SK-N-SH (cell line): ENCODE measurements at regions not wholly inside any gene's neighbourhood (a gene's known extent, or its start where the extent isn't known, plus 50 kb on each side); places are given as distances from the start of the nearest gene placed in this dataset.

Source experiments
- CTCF ChIA-PET: fragments of 300-600, 350-600 bp; formaldehyde crosslinking; extraction: SDS; loops from one replicate; lab custom pipeline; 2021; lab: Yijun Ruan, JAX
- POLR2A ChIA-PET: fragments of 350-600 bp; sonication (Branson Sonifier 250); formaldehyde crosslinking; extraction: SDS; loops from one replicate; lab custom pipeline; 2020; ENCODE audit warnings: antibody characterized with exemption, inconsistent platforms; lab: Yijun Ruan, JAX
- DNase-seq: peaks from one replicate; pipeline ENCODE4 v3.0.0; 2012
- H2AFZ ChIP-seq: fragments of 200-600 bp; sonication (generic); 2 replicates; pipeline ENCODE4 v1.8.1; 2016; ENCODE audit warnings: antibody characterized with exemption, mild to moderate bottlenecking, low read depth
- H3F3A ChIP-seq: fragments of 200-600 bp; sonication (generic); replicated peaks from 2 replicates; pipeline ENCODE3; 2016; ENCODE audit warnings: antibody characterized with exemption, mild to moderate bottlenecking; ENCODE audit not compliant: insufficient read depth
- H3K27ac ChIP-seq, 2 experiments: fragments of 200-500 bp in 1 of 2; fragments of 200-600 bp in 1 of 2; sonication (Bioruptor generic) in 1 of 2; sonication (generic), shearing (Covaris generic) in 1 of 2; 2 replicates each; pipeline versions ENCODE4 v1.5.1 to v1.6.1; 2014 to 2016; ENCODE audit warnings: low read depth in 2 of 2, inconsistent platforms in 1 of 2, low read length in 1 of 2, mild to moderate bottlenecking in 1 of 2, mixed read lengths in 1 of 2
- H3K27me3 ChIP-seq: fragments of 200-600 bp; sonication (generic), shearing (Covaris generic); 2 replicates; pipeline ENCODE4 v1.6.1; 2016; ENCODE audit warnings: mixed run types; ENCODE audit not compliant: insufficient read depth
- H3K36me3 ChIP-seq, 2 experiments: fragments of 200-500 bp in 1 of 2; fragments of 200-600 bp in 1 of 2; sonication (Bioruptor generic) in 1 of 2; sonication (generic) in 1 of 2; replicated peaks in 1 of 2; 2 replicates each; pipeline versions ENCODE3 to v1.5.1; 2014 to 2016; ENCODE audit warnings: low read length in 1 of 2, mild to moderate bottlenecking in 1 of 2; ENCODE audit not compliant: insufficient read depth in 2 of 2, control insufficient read depth in 1 of 2
- H3K4me1 ChIP-seq, 2 experiments: fragments of 200-500 bp in 1 of 2; fragments of 200-600 bp in 1 of 2; sonication (Bioruptor generic) in 1 of 2; sonication (generic), shearing (Covaris generic) in 1 of 2; 2 replicates each; pipeline versions ENCODE4 v1.5.1 to v1.6.1; 2014 to 2016; ENCODE audit warnings: low read depth in 1 of 2, low read length in 1 of 2, mixed run types in 1 of 2; ENCODE audit not compliant: insufficient read depth in 2 of 2, control insufficient read depth in 1 of 2
- H3K4me2 ChIP-seq: fragments of 200-600 bp; sonication (generic), shearing (Covaris generic); 2 replicates; pipeline ENCODE4 v1.6.1; 2017; ENCODE audit warnings: mixed run types
- H3K4me3 ChIP-seq, 2 experiments: fragments of 200-500 bp in 1 of 2; fragments of 200-600 bp in 1 of 2; sonication (Bioruptor generic) in 1 of 2; sonication (generic), shearing (Covaris generic) in 1 of 2; 2 replicates each; pipeline versions ENCODE4 v1.5.1 to v1.8.1; 2014 to 2016; ENCODE audit warnings: low read depth in 2 of 2, inconsistent platforms in 1 of 2, low read length in 1 of 2, mild to moderate bottlenecking in 1 of 2, mixed read lengths in 1 of 2, moderate library complexity in 1 of 2
- H3K79me2 ChIP-seq: fragments of 200-600 bp; sonication (generic); 2 replicates; pipeline ENCODE4 v1.8.1; 2017; ENCODE audit warnings: mild to moderate bottlenecking; ENCODE audit not compliant: insufficient read depth
- H3K9ac ChIP-seq: fragments of 200-600 bp; sonication (generic); 2 replicates; pipeline ENCODE4 v1.6.1; 2017; ENCODE audit warnings: mixed run types
- H3K9me2 ChIP-seq: fragments of 200-600 bp; sonication (generic); 2 replicates; pipeline ENCODE4 v1.6.1; 2017; ENCODE audit warnings: mixed run types
- H3K9me3 ChIP-seq: fragments of 200-600 bp; sonication (generic); 2 replicates; pipeline ENCODE4 v1.6.1; 2017; ENCODE audit warnings: mixed run types, mild to moderate bottlenecking, moderate library complexity
- H4K20me1 ChIP-seq: fragments of 200-600 bp; sonication (generic); 2 replicates; pipeline ENCODE4 v1.6.1; 2017; ENCODE audit warnings: mild to moderate bottlenecking, mixed run types; ENCODE audit not compliant: insufficient read depth
- CHD2 ChIP-seq: fragments of 150-350 bp; IDR thresholded peaks from 2 replicates; pipeline ENCODE4 v1.6.1; 2018; ENCODE audit warnings: low read length; ENCODE audit not compliant: partially characterized antibody
- ELF1 ChIP-seq: IDR thresholded peaks from 2 replicates; pipeline ENCODE4 v1.4.0; 2012
- EZH2phosphoT487 ChIP-seq: fragments of 200-600 bp; sonication (generic); IDR thresholded peaks from 2 replicates; pipeline ENCODE4 v1.6.1; 2017; ENCODE audit warnings: low read depth, mixed run types, mild to moderate bottlenecking, antibody characterized with exemption, moderate library complexity, borderline replicate concordance
- FOXJ3 ChIP-seq: sonication (generic); formaldehyde crosslinking; IDR thresholded peaks from 2 replicates; pipeline ENCODE4 v1.5.1; 2020; ENCODE audit warnings: mild to moderate bottlenecking, missing genetic modification reagents
- GABPA ChIP-seq: IDR thresholded peaks from 2 replicates; pipeline ENCODE4 v1.4.0; 2012; ENCODE audit warnings: low read depth, mild to moderate bottlenecking
- GATA2 ChIP-seq: sonication (generic); formaldehyde crosslinking; IDR thresholded peaks from 2 replicates; pipeline ENCODE4 v1.5.0; 2020; ENCODE audit warnings: mild to moderate bottlenecking, missing genetic modification reagents
- IRF3 ChIP-seq: fragments of 150-350 bp; IDR thresholded peaks from 2 replicates; pipeline ENCODE4 v1.6.1; 2016; ENCODE audit warnings: mild to moderate bottlenecking, low read depth, low read length
- JUND ChIP-seq: IDR thresholded peaks from 2 replicates; pipeline ENCODE4 v1.4.0; 2012
- MXI1 ChIP-seq: IDR thresholded peaks from 2 replicates; pipeline ENCODE4 v1.6.1; 2012; ENCODE audit warnings: mild to moderate bottlenecking, low read depth, low read length, improper control_type of control experiment
- RAD21 ChIP-seq: IDR thresholded peaks from 2 replicates; pipeline ENCODE4 v1.6.1; 2012; ENCODE audit warnings: mild to moderate bottlenecking, low read length
- RFX5 ChIP-seq: IDR thresholded peaks from 2 replicates; pipeline ENCODE4 v1.6.1; 2012; ENCODE audit warnings: mild to moderate bottlenecking, improper control_type of control experiment, low read length
- RXRA ChIP-seq: IDR thresholded peaks from 2 replicates; pipeline ENCODE4 v1.4.0; 2012; ENCODE audit warnings: low read depth, mild to moderate bottlenecking, borderline replicate concordance
- SMC3 ChIP-seq: IDR thresholded peaks from 2 replicates; pipeline ENCODE4 v1.6.1; 2012; ENCODE audit warnings: low read depth, low read length, improper control_type of control experiment
- ZBTB33 ChIP-seq: IDR thresholded peaks from 2 replicates; pipeline ENCODE4 v1.4.0; 2012; ENCODE audit warnings: low read depth, borderline replicate concordance
- whole genome bisulfite sequencing: methylation state at CpG from one replicate; pipeline ENCODE4 v1.1.6; 2017; ENCODE audit warnings: low lambda C conversion rate; 5-methylcytosine and 5-hydroxymethylcytosine counted together
- TF ChIP-seq, protein P1 (sequence below): IDR thresholded peaks from 2 replicates; pipeline ENCODE4 v1.6.1; 2012; ENCODE audit warnings: mild to moderate bottlenecking, low read depth, low read length, moderate library complexity

DNA sequence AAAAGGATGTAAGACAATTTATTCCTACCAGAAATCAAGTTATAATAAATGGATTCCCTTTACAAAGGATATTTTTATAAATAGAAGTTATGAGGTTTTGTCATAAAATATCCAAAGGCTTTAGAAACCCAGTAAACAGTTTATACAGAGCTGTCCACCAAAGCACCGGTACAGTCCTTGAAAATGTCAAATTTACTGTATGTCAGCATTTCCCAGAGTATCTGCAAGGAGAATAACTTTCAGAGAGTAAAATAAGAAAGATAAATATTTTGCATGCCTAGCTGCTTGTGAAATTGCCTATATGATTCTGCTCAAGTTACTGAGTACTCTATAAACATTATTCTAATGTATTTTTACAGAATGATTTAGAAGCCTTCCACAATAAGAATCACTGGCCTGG is 923.3 kb upstream of the DDX18 start (continued):
- TF ChIP-seq, protein P1, sequence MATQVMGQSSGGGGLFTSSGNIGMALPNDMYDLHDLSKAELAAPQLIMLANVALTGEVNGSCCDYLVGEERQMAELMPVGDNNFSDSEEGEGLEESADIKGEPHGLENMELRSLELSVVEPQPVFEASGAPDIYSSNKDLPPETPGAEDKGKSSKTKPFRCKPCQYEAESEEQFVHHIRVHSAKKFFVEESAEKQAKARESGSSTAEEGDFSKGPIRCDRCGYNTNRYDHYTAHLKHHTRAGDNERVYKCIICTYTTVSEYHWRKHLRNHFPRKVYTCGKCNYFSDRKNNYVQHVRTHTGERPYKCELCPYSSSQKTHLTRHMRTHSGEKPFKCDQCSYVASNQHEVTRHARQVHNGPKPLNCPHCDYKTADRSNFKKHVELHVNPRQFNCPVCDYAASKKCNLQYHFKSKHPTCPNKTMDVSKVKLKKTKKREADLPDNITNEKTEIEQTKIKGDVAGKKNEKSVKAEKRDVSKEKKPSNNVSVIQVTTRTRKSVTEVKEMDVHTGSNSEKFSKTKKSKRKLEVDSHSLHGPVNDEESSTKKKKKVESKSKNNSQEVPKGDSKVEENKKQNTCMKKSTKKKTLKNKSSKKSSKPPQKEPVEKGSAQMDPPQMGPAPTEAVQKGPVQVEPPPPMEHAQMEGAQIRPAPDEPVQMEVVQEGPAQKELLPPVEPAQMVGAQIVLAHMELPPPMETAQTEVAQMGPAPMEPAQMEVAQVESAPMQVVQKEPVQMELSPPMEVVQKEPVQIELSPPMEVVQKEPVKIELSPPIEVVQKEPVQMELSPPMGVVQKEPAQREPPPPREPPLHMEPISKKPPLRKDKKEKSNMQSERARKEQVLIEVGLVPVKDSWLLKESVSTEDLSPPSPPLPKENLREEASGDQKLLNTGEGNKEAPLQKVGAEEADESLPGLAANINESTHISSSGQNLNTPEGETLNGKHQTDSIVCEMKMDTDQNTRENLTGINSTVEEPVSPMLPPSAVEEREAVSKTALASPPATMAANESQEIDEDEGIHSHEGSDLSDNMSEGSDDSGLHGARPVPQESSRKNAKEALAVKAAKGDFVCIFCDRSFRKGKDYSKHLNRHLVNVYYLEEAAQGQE, result no peak
- TF ChIP-seq IRF3, result no peak
- TF ChIP-seq ELF1, result no peak
- no peak for TF ChIP-seq GABPA
- TF ChIP-seq ZBTB33, result no peak

- H3K4me1 ChIP-seq, result no peaks in the 10 kb centered on the region
- CTCF ChIA-PET, result no interaction called here
Observed at GRCh38 chr2:116911540-116911939, 903.0 kb upstream of the DDX18 start.

GRCh38 chr2:116915673-116916072 is 898.8 kb upstream of the DDX18 start:
- ChIA-PET POLR2A (no interaction called here), CTCF (interaction anchor here (0.9 kb wide), 1 partner anchor 93 kb away, joined by 3 read pairs; no protein-coding TSS in a partner anchor)
- no peaks in the 10 kb centered on the region for H3K36me3 ChIP-seq
- no peaks in the 10 kb centered on the region; the same call in 1 of the 2 replicates for H3K9me3 ChIP-seq
- H3K9ac ChIP-seq, result no peak overlapping the region
- DNase-seq, result no peak
- H3K27me3 ChIP-seq, result no peaks in the 10 kb centered on the region
- H3F3A ChIP-seq, result no peaks in the 10 kb centered on the region
- H3K4me3 ChIP-seq, result no peak overlapping the region
- no peaks in the 10 kb centered on the region for H3K4me1 ChIP-seq
- no peaks in the 10 kb centered on the region for H4K20me1 ChIP-seq
- WGBS, result 13% methylated on average over 1 of the region's 1 CpG
- H3K4me2 ChIP-seq, result no peak overlapping the region
- no peak overlapping the region for H3K27ac ChIP-seq
- H2AFZ ChIP-seq, result no peak overlapping the region
- H3K79me2 ChIP-seq, result no peaks in the 10 kb centered on the region
- H3K9me2 ChIP-seq, result no peaks in the 10 kb centered on the region
- TF ChIP-seq, protein P1, result no peak
- TF ChIP-seq SMC3 (no peak), RAD21 (no peak), IRF3 (no peak), MXI1 (no peak), RXRA (no peak), EZH2phosphoT487 (no peak), GATA2 (CRISPR knock-in tag) (no peak)

More at GRCh38 chr2:116911540-116911939, 903.0 kb upstream of the DDX18 start:
- Histone ChIP-seq H2AFZ (no peak overlapping the region), H3K9me3 (peaks cover 4% of the 10 kb centered on the region; the same call in 1 of the 2 replicates), H3K4me3 (no peak overlapping the region), H3F3A (no peaks in the 10 kb centered on the region), H3K9me2 (no peaks in the 10 kb centered on the region), H3K27me3 (no peaks in the 10 kb centered on the region), H3K9ac (no peak overlapping the region), H3K36me3 (no peaks in the 10 kb centered on the region), H3K79me2 (no peaks in the 10 kb centered on the region), H3K4me2 (no peak overlapping the region), H4K20me1 (no peaks in the 10 kb centered on the region), H3K27ac (no peak overlapping the region)
- no peak for TF ChIP-seq CHD2
- TF ChIP-seq JUND, result no peak
- TF ChIP-seq FOXJ3 (CRISPR knock-in tag), result no peak
- TF ChIP-seq RFX5, result no peak
- no peak for TF ChIP-seq RAD21
- TF ChIP-seq SMC3, result no peak
- POLR2A ChIA-PET, result no interaction called here
- DNase-seq, result no peak
